Activated naive CD4-positive, alpha-beta T cell treated with Interleukin-2 at 50 U/mL for 16 hours (primary cell): ENCODE measurements at regions not wholly inside any gene's neighbourhood (a gene's known extent, or its start where the extent isn't known, plus 50 kb on each side); places are given as distances from the start of the nearest gene placed in this dataset.
"Not testable (repeated sequence)": the region's sequence is repeated elsewhere in the genome, so short reads cannot be mapped to it uniquely, and the experiment has no call there.

ENCODE experiments used
- DNase-seq: peaks from one replicate; pipeline ENCODE4 v3.0.0-alpha.2; 2020

DNA sequence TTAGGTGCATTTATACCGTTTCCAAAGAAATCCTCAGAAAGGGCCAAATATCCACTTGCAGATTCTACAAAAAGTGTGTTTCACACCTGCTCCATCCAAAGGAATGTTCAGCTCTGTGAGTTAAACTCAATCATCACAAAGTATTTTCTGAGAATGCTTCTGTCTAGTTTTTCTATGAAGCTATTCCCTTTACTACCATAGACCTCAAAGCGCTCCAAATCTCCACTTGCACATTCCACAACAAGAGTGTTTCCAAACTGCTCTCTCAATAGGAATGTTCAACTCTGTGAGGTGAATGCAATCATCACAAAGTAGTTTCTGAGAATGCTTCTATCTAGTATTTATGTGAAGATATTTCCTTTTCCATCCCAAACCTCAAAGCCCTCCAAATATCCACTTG lies 412.7 kb upstream of the WSB1 start:
- not testable (repeated sequence) for DNase-seq

DNA sequence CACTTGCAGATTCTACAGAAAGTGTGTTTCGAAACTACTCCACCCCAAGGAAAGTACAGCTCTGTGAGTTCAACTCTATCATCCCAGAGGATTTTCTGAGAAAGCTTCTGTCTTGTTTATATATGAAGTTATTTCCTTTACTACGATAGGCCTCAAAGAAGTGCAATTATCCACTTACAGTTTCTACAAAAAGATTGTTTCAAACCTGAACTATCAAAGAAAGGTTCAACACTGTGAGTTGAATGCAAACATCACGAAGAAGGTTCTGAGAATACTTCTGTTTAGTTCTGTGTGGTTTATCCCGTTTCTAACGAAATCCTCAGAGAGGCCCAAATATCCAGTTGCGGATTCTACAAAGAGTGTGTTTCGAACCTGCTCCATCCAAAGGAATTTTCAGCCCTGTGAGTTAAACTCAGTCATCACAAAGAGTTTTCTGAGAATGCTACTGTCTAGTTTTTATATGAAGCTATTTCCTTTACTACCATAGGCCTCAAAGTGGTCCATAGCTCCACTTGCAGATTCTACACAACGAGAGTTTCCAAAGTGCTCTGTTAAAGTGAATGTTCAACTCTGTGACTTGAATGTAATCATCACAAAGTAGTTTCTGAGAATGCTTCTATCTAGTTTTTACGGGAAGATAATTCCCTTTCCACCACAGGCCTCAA lies 411.7 kb upstream of the WSB1 start:
- not testable (repeated sequence) for DNase-seq

GRCh38 chr17:26883878-26884740 lies 409.8 kb upstream of the WSB1 start:
- DNase-seq, result not testable (repeated sequence)

GRCh38 chr17:26884741-26885059 lies 409.2 kb upstream of the WSB1 start:
- not testable (repeated sequence) for DNase-seq

DNA sequence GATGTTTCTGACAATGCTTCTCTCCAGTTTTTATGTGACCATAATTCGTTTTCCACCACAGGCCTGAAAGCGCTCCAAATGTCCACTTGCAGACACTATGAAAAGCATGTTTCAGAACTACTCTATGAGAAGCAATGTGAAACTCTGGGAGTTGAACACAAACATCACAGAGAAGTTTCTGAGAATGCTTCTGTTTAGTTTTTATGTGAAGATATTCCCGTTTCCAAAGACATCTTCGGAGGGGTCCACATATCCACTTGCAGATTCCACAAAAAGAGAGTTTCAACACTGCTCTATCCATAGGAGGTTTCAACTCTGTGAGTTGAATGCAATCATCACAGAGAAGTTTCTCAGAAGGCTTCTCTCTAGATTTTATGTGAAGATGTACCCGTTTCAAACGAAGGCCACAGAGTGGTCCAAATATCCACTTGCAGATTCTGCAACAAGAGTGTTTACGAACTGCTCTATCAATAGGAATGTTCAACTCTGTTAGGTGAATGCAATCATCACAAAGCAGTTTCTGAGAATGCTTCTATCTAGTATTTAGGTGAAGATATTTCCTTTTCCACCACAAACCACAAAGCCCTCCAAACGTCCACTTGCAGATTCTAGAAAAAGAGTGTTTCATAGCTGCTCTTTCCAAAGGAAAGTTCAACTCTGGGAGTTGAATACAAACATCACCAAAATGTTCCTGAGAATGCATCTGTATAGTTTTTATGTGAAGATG lies 408.5 kb upstream of the WSB1 start:
- peak; percentile 1 for DNase-seq
